ENCODE measurements at regions not wholly inside any gene's neighbourhood (a gene's known extent, or its start where the extent isn't known, plus 50 kb on each side); places are given as distances from the start of the nearest gene placed in this dataset.

- intact Hi-C loops (cut with DNase I; ENCODE audit: low total_unique reads) = no loop called here
- no peak overlapping the region for H3K4me3 ChIP-seq (ENCODE audit: low read depth, poor library complexity, severe bottlenecking)
- TF ChIP-seq CTCF (IDR thresholded peaks at IDR 0.05) = no peak
- DNase-seq (ENCODE audit: low spot score in 2 of 2) = no peak
- 79 to 82% methylated on average over 4 of the region's 4 CpGs for WGBS, 2 donors
These were observed 92.5 kb upstream of the MED13L start for GRCh38 chr12:116370004-116370404.

DNA sequence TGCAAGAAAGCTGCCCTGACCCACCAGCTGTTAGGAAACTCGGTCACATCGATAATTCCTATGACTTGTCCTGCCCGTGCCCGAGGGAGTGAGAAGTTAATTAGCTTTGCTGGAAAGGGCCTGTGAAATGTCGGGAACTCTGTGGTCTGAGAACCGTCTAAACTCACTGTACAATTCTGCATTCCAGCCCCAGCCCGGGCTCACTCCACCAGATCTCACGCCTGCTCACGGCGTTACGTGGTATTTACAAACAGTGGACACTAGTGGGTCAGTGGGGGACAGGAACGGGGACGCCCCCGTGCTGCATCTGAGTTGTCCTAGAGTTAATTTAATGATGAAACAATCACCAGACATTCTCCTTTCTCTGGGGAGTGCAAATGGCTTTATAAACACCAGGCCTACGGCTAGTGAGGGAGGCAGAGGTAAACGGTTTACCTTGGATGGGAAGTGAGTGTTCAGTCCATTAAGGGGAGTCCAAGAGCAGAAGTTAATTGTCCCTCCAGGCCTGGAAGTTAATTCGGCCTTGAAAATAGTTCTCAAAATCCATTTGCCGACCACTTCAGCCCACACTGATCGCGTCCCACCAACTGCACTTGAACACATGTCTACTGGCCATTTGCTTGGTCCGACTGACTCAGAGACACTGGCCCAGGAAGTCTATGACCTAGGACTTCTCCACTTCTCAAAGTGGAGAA, 93.5 kb upstream of the MED13L start:
- 84 to 88% methylated on average over 21 of the region's 21 CpGs for WGBS, 2 donors
- intact Hi-C loops (cut with DNase I; ENCODE audit: low total_unique reads) = no loop called here
- no peak for DNase-seq (ENCODE audit: low spot score in 2 of 2)
- TF ChIP-seq CTCF (IDR thresholded peaks at IDR 0.05) (no peak), POLR2A (IDR thresholded peaks at IDR 0.05) (no peak)
- no peak overlapping the region for H3K4me3 ChIP-seq (ENCODE audit: low read depth, poor library complexity, severe bottlenecking)

DNA sequence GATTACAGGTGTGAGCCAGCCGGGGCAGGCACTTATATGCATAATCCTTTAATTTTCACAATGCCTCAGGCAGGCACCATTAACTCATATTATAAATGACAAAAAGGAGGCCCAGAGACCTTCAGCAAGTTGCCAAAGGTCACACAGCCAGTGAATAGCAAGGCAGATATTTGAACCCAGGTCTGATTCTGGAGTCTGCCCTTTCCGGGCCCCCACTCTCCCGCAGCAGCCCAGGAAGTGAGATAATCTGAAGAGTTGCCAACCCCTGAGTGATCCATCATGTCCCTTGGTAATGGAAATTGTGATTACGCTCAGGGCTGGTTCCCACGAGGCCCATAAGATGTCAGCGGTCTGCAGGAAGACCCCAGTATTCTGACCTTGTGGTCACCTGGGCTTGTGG, 95.3 kb upstream of the MED13L start:
- DNase-seq (ENCODE audit: low spot score in 2 of 2) = no peak

GRCh38 chr12:116373572-116374206, 96.2 kb upstream of the MED13L start:
- WGBS, 2 donors = 81 to 84% methylated on average over 12 of the region's 12 CpGs
- intact Hi-C loops (cut with DNase I; ENCODE audit: low total_unique reads) = no loop called here
- no peak overlapping the region for H3K4me3 ChIP-seq (ENCODE audit: low read depth, poor library complexity, severe bottlenecking)
- no peak for TF ChIP-seq CTCF (IDR thresholded peaks at IDR 0.05)
- no peak for TF ChIP-seq POLR2A (IDR thresholded peaks at IDR 0.05)
- DNase-seq (ENCODE audit: low spot score in 2 of 2) = no peak

More for the DNA sequence above, 95.3 kb upstream of the MED13L start:
- WGBS, 2 donors = 74 to 94% methylated on average over 6 of the region's 6 CpGs
- no peak for TF ChIP-seq POLR2A (IDR thresholded peaks at IDR 0.05)
- TF ChIP-seq CTCF (IDR thresholded peaks at IDR 0.05) = no peak
- H3K4me3 ChIP-seq (ENCODE audit: low read depth, poor library complexity, severe bottlenecking) = no peak overlapping the region
- intact Hi-C loops (cut with DNase I; ENCODE audit: low total_unique reads) = no loop called here

GRCh38 chr12:116374207-116374606, 96.7 kb upstream of the MED13L start:
- WGBS, 2 donors = 93 to 96% methylated on average over 3 of the region's 3 CpGs
- intact Hi-C loops (cut with DNase I; ENCODE audit: low total_unique reads) = no loop called here
- no peak for DNase-seq (ENCODE audit: low spot score in 2 of 2)
- H3K4me3 ChIP-seq (ENCODE audit: low read depth, poor library complexity, severe bottlenecking) = no peak overlapping the region
- no peak for TF ChIP-seq POLR2A (IDR thresholded peaks at IDR 0.05)
- no peak for TF ChIP-seq CTCF (IDR thresholded peaks at IDR 0.05)

Data from lower leg skin (tissue), 4 donors.